HCT116 (cell line): ENCODE measurements at regions not wholly inside any gene's neighbourhood (a gene's known extent, or its start where the extent isn't known, plus 50 kb on each side); places are given as distances from the start of the nearest gene placed in this dataset.

ENCODE experiments used
- ATAC-seq: fragments of 200-7000 bp; cut with Tn5 transposase; 2 replicates; pipeline ENCODE4 v1.9.1; 2020; ENCODE audit warnings: mild to moderate bottlenecking, moderate library complexity
- BruUV-seq: library from RNA; stranded (reverse); fragments of 400-500 nt; replicated peaks from 2 replicates; lab custom pipeline; 2021; lab: Mats Ljungman, UMichigan
- CTCF ChIA-PET: fragments of 300-600 bp; sonication (Branson Sonifier 250); formaldehyde crosslinking; loops from one replicate; lab custom pipeline; 2021; ENCODE audit warnings: antibody characterized with exemption; lab: Charles Lee
- POLR2A ChIA-PET: fragments of 300-600, 350-600 bp; sonication (Branson Sonifier 250); formaldehyde crosslinking; loops from one replicate; lab custom pipeline; 2021; ENCODE audit warnings: antibody characterized with exemption; lab: Charles Lee
- RAD21 ChIA-PET, 2 experiments: fragments of 300-600 bp; sonication (Branson Sonifier 250); formaldehyde crosslinking; loops; one replicate each; lab custom pipeline; 2023; ENCODE audit warnings: low total read pairs in 2 of 2; ENCODE audit not compliant: uncharacterized antibody in 2 of 2, unreplicated experiment in 2 of 2, low non-redundant PET in 1 of 2; lab: Charles Lee
- DNase-seq: peaks from one replicate; pipeline ENCODE4 v3.0.0-alpha.2; 2010; ENCODE audit warnings: low read depth, low spot score
- H2AFZ ChIP-seq: fragments of 200-600 bp; shearing (Covaris generic), sonication (generic); 2 replicates; pipeline ENCODE4 v1.6.1; 2017; ENCODE audit warnings: low read depth, mixed run types, mixed read lengths, antibody characterized with exemption, low read length; ENCODE audit not compliant: poor library complexity, severe bottlenecking
- H3K27ac ChIP-seq: 2 replicates; pipeline ENCODE4 v1.5.1; 2012; ENCODE audit warnings: low read depth, low read length
- H3K27me3 ChIP-seq: fragments of 200-600 bp; sonication (generic); 2 replicates; pipeline ENCODE4 v1.6.1; 2016; ENCODE audit warnings: mixed run types, low read length, mixed read lengths; ENCODE audit not compliant: insufficient read depth
- H3K36me3 ChIP-seq, 2 experiments: fragments of 200-500 bp in 1 of 2; fragments of 200-600 bp in 1 of 2; sonication (Bioruptor generic) in 1 of 2; sonication (generic) in 1 of 2; 2 replicates each; pipeline versions ENCODE4 v1.5.1 to v1.6.1; 2014 to 2016; ENCODE audit warnings: low read length in 2 of 2, inconsistent platforms in 1 of 2, mixed read lengths in 1 of 2, mixed run types in 1 of 2; ENCODE audit not compliant: insufficient read depth in 2 of 2, control insufficient read depth in 1 of 2
- H3K4me1 ChIP-seq, 2 experiments: fragments of 200-600 bp in 1 of 2; sonication (generic) in 1 of 2; 2 replicates each; pipeline versions ENCODE4 v1.5.1 to v1.6.1; 2012 to 2017; ENCODE audit warnings: low read length in 2 of 2, inconsistent platforms in 1 of 2, mild to moderate bottlenecking in 1 of 2, mixed read lengths in 1 of 2, mixed run types in 1 of 2, moderate library complexity in 1 of 2; ENCODE audit not compliant: insufficient read depth in 2 of 2, control insufficient read depth in 1 of 2
- H3K4me2 ChIP-seq: fragments of 200-600 bp; sonication (generic); 2 replicates; pipeline ENCODE4 v1.6.1; 2017; ENCODE audit warnings: mixed run types, low read length, mixed read lengths
- H3K4me3 ChIP-seq, 2 experiments: fragments of 200-600 bp in 1 of 2; sonication (generic) in 1 of 2; replicated peaks in 1 of 2; 2 replicates each; pipeline ENCODE4 v1.5.1; 2011 to 2016; ENCODE audit warnings: low read length in 2 of 2, control low read depth in 1 of 2, low read depth in 1 of 2, mild to moderate bottlenecking in 1 of 2, mixed read lengths in 1 of 2, mixed run types in 1 of 2
- H3K79me2 ChIP-seq: fragments of 200-600 bp; sonication (generic); 2 replicates; pipeline ENCODE4 v1.6.1; 2017; ENCODE audit warnings: mild to moderate bottlenecking, mixed run types, low read length, moderate library complexity, mixed read lengths; ENCODE audit not compliant: insufficient read depth
- H3K9ac ChIP-seq: fragments of 200-600 bp; sonication (generic); 2 replicates; pipeline ENCODE4 v1.6.1; 2016; ENCODE audit warnings: low read length, mixed read lengths
- H3K9me2 ChIP-seq: fragments of 200-600 bp; sonication (generic), shearing (Covaris generic); 2 replicates; pipeline ENCODE4 v1.6.1; 2017; ENCODE audit warnings: mixed run types, mild to moderate bottlenecking, moderate library complexity; ENCODE audit not compliant: insufficient read depth
- H3K9me3 ChIP-seq, 2 experiments: fragments of 200-500 bp in 1 of 2; fragments of 200-600 bp in 1 of 2; sonication (Bioruptor generic) in 1 of 2; sonication (generic) in 1 of 2; 2 replicates each; pipeline ENCODE4 v1.6.1; 2014 to 2017; ENCODE audit warnings: low read length in 2 of 2, mixed read lengths in 2 of 2, inconsistent platforms in 1 of 2, low read depth in 1 of 2, mild to moderate bottlenecking in 1 of 2, mixed run types in 1 of 2, moderate library complexity in 1 of 2; ENCODE audit not compliant: control insufficient read depth in 1 of 2, insufficient read depth in 1 of 2
- H4K20me1 ChIP-seq: fragments of 200-600 bp; sonication (generic), shearing (Covaris generic); 2 replicates; pipeline ENCODE4 v1.6.1; 2017; ENCODE audit warnings: mixed run types, mild to moderate bottlenecking, moderate library complexity; ENCODE audit not compliant: insufficient read depth
- ATF3 ChIP-seq: IDR thresholded peaks from 2 replicates; pipeline ENCODE4 v1.6.1; 2012
- CEBPB ChIP-seq: IDR thresholded peaks from 2 replicates; pipeline ENCODE4 v1.6.1; 2012; ENCODE audit warnings: low read depth
- CTCF ChIP-seq, 3 experiments: fragments of 200-600 bp in 1 of 3; sonication (generic) in 1 of 3; IDR thresholded peaks in 2 of 3; conservative IDR thresholded peaks in 1 of 3; 2 replicates each; pipeline ENCODE4 v1.5.1; 2012 to 2017; ENCODE audit warnings: low read depth in 2 of 3, low read length in 2 of 3, antibody characterized with exemption in 1 of 3, borderline replicate concordance in 1 of 3, control low read depth in 1 of 3, mild to moderate bottlenecking in 1 of 3, mixed read lengths in 1 of 3, mixed run types in 1 of 3, moderate library complexity in 1 of 3; ENCODE audit not compliant: insufficient read depth in 1 of 3
- EGR1 ChIP-seq: IDR thresholded peaks from 2 replicates; pipeline ENCODE4 v1.6.1; 2012; ENCODE audit warnings: low read depth
- ELF1 ChIP-seq: IDR thresholded peaks from 2 replicates; pipeline ENCODE4 v1.6.1; 2012; ENCODE audit warnings: low read depth, borderline replicate concordance
- RAD21 ChIP-seq: IDR thresholded peaks from 2 replicates; pipeline ENCODE4 v1.6.1; 2012; ENCODE audit warnings: low read depth, mild to moderate bottlenecking
- REST ChIP-seq: IDR thresholded peaks from 2 replicates; pipeline ENCODE4 v1.6.1; 2012; ENCODE audit warnings: low read depth
- SIN3A ChIP-seq: IDR thresholded peaks from 2 replicates; pipeline ENCODE4 v1.6.1; 2012; ENCODE audit warnings: low read depth
- SRF ChIP-seq: IDR thresholded peaks from 2 replicates; pipeline ENCODE4 v1.6.1; 2012; ENCODE audit warnings: low read depth
- ZFX ChIP-seq: fragments of 450-650 bp; IDR thresholded peaks from 2 replicates; pipeline ENCODE4 v1.6.1; 2017
- intact Hi-C: fragments of 100-400 bp; cut with micrococcal nuclease; formaldehyde crosslinking; loops from 2 replicates; pipeline ENCODE4 v1.10.0; 2022

GRCh38 chr21:24096651-24097050, 1510.6 kb downstream of the MRPL39 start:
- Histone ChIP-seq H3K9me2 (no peaks in the 10 kb centered on the region), H4K20me1 (no peaks in the 10 kb centered on the region), H3K27ac (no peak overlapping the region), H3K79me2 (no peaks in the 10 kb centered on the region), H3K36me3 (no peaks in the 10 kb centered on the region), H3K27me3 (no peaks in the 10 kb centered on the region), H3K4me1 (no peaks in the 10 kb centered on the region), H3K9ac (no peak overlapping the region), H3K4me2 (no peak overlapping the region), H3K9me3 (peaks cover 7 to 13% of the 10 kb centered on the region in 2 experiments; a peak in 2 of 4 replicates), H2AFZ (no peak overlapping the region), H3K4me3 (no peak overlapping the region)
- CTCF ChIA-PET = no interaction called here
- intact Hi-C loops = no loop called here
- DNase-seq (no peak), ATAC-seq (no peak)
- no peak for TF ChIP-seq CEBPB
- TF ChIP-seq EGR1 = no peak
- BruUV-seq = no TSS peak
- RAD21 ChIA-PET = no interaction called here
- POLR2A ChIA-PET = no interaction called here

GRCh38 chr21:24093032-24093431, 1514.2 kb downstream of the MRPL39 start:
- Histone ChIP-seq H3K4me3 (no peak overlapping the region), H3K4me1 (no peaks in the 10 kb centered on the region), H3K36me3 (no peaks in the 10 kb centered on the region), H3K79me2 (no peaks in the 10 kb centered on the region), H4K20me1 (no peaks in the 10 kb centered on the region), H3K9me3 (peaks cover 7 to 19% of the 10 kb centered on the region in 2 experiments; a peak in 2 of 4 replicates), H3K27me3 (no peaks in the 10 kb centered on the region), H3K4me2 (no peak overlapping the region), H3K27ac (no peak overlapping the region), H3K9ac (no peak overlapping the region), H3K9me2 (no peaks in the 10 kb centered on the region), H2AFZ (no peak overlapping the region)
- ChIA-PET RAD21 (no interaction called here), CTCF (no interaction called here), POLR2A (no interaction called here)
- ATAC-seq = no peak
- no peak for DNase-seq
- intact Hi-C loops = no loop called here
- no peak for TF ChIP-seq SIN3A
- no peak for TF ChIP-seq REST
- no peak for TF ChIP-seq RAD21
- TF ChIP-seq ELF1 = no peak
- TF ChIP-seq SRF = no peak
- TF ChIP-seq ATF3 = no peak
- no peak for TF ChIP-seq CEBPB
- TF ChIP-seq ZFX = no peak
- no peak for TF ChIP-seq CTCF (IDR thresholded peaks at IDR 0.05 in 2 of 3, conservative IDR thresholded peaks at IDR 0.05 in 1 of 3; ENCODE audit: borderline replicate concordance in 1 of 3, insufficient read depth in 1 of 3, low read depth in 2 of 3, low read length in 2 of 3)
- BruUV-seq = no TSS peak
